Neural cell (in vitro differentiated cells): ENCODE measurements at regions not wholly inside any gene's neighbourhood (a gene's known extent, or its start where the extent isn't known, plus 50 kb on each side); places are given as distances from the start of the nearest gene placed in this dataset.

Experiments used
- EP300 ChIP-seq: fragments of 450-650 bp; conservative IDR thresholded peaks from 2 replicates; pipeline ENCODE4 v1.6.1; 2014; ENCODE audit warnings: antibody characterized with exemption, mild to moderate bottlenecking, moderate library complexity; ENCODE audit not compliant: poor library complexity, severe bottlenecking
- EZH2 ChIP-seq: fragments of 200-600, 300-800 bp; shearing (Covaris generic), sonication (generic); IDR thresholded peaks from 2 replicates; pipeline ENCODE4 v1.6.1; 2014; ENCODE audit warnings: antibody characterized with exemption, low read length, borderline replicate concordance, mild to moderate bottlenecking; ENCODE audit not compliant: insufficient read depth, poor library complexity, severe bottlenecking
- POLR2AphosphoS5 ChIP-seq: IDR thresholded peaks from 2 replicates; pipeline ENCODE4 v1.6.1; 2012
- RAD21 ChIP-seq: fragments of 450-650 bp; conservative IDR thresholded peaks from 2 replicates; pipeline ENCODE4 v1.6.1; 2014; ENCODE audit warnings: antibody characterized with exemption, mild to moderate bottlenecking, moderate library complexity
- SMC3 ChIP-seq: fragments of 450-650 bp; conservative IDR thresholded peaks from 2 replicates; pipeline ENCODE4 v1.6.1; 2014; ENCODE audit warnings: antibody characterized with exemption, mild to moderate bottlenecking, moderate library complexity; ENCODE audit not compliant: poor library complexity
- TAF1 ChIP-seq: IDR thresholded peaks from 2 replicates; pipeline ENCODE4 v1.6.1; 2012; ENCODE audit warnings: low read depth
- TF ChIP-seq, protein P1 (sequence below): fragments of 450-650 bp; IDR thresholded peaks from 2 replicates; pipeline ENCODE4 v1.5.1; 2014; ENCODE audit warnings: antibody characterized with exemption, mild to moderate bottlenecking, moderate library complexity; ENCODE audit not compliant: poor library complexity, severe bottlenecking
- TF ChIP-seq, protein P2 (sequence below): IDR thresholded peaks from 2 replicates; pipeline ENCODE4 v1.6.1; 2012; ENCODE audit warnings: borderline replicate concordance

DNA sequence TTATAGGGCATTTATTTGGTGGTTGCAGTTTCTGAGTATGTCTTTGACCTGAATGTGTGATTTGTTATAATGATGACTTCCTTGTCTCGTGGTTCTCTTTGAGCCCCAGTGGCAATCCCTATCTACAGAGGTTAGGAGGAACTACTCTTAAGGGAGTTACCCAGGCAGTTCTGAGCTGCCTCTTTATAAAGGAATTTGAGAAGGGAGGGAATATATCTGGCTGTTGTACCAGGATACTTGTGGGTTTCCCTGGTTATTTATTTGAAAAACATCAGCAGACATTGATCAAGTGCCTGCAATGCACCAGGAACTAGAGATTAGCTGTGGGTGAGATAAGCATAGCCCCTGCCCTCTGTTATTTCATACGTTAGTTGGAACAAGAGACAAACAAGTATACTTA lies 243.5 kb upstream of the ARHGAP20 start:
- no peak for TF ChIP-seq EP300
- no peak for TF ChIP-seq POLR2AphosphoS5
- TF ChIP-seq, protein P1, sequence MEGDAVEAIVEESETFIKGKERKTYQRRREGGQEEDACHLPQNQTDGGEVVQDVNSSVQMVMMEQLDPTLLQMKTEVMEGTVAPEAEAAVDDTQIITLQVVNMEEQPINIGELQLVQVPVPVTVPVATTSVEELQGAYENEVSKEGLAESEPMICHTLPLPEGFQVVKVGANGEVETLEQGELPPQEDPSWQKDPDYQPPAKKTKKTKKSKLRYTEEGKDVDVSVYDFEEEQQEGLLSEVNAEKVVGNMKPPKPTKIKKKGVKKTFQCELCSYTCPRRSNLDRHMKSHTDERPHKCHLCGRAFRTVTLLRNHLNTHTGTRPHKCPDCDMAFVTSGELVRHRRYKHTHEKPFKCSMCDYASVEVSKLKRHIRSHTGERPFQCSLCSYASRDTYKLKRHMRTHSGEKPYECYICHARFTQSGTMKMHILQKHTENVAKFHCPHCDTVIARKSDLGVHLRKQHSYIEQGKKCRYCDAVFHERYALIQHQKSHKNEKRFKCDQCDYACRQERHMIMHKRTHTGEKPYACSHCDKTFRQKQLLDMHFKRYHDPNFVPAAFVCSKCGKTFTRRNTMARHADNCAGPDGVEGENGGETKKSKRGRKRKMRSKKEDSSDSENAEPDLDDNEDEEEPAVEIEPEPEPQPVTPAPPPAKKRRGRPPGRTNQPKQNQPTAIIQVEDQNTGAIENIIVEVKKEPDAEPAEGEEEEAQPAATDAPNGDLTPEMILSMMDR: no peak
- no peak for TF ChIP-seq TAF1
- no peak for TF ChIP-seq RAD21
- TF ChIP-seq, protein P2, sequence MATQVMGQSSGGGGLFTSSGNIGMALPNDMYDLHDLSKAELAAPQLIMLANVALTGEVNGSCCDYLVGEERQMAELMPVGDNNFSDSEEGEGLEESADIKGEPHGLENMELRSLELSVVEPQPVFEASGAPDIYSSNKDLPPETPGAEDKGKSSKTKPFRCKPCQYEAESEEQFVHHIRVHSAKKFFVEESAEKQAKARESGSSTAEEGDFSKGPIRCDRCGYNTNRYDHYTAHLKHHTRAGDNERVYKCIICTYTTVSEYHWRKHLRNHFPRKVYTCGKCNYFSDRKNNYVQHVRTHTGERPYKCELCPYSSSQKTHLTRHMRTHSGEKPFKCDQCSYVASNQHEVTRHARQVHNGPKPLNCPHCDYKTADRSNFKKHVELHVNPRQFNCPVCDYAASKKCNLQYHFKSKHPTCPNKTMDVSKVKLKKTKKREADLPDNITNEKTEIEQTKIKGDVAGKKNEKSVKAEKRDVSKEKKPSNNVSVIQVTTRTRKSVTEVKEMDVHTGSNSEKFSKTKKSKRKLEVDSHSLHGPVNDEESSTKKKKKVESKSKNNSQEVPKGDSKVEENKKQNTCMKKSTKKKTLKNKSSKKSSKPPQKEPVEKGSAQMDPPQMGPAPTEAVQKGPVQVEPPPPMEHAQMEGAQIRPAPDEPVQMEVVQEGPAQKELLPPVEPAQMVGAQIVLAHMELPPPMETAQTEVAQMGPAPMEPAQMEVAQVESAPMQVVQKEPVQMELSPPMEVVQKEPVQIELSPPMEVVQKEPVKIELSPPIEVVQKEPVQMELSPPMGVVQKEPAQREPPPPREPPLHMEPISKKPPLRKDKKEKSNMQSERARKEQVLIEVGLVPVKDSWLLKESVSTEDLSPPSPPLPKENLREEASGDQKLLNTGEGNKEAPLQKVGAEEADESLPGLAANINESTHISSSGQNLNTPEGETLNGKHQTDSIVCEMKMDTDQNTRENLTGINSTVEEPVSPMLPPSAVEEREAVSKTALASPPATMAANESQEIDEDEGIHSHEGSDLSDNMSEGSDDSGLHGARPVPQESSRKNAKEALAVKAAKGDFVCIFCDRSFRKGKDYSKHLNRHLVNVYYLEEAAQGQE: no peak
- no peak for TF ChIP-seq EZH2
- TF ChIP-seq SMC3: no peak
